H7 (cell line): ENCODE measurements at regions not wholly inside any gene's neighbourhood (a gene's known extent, or its start where the extent isn't known, plus 50 kb on each side); places are given as distances from the start of the nearest gene placed in this dataset.

Source experiments
- DNase-seq: peaks from one replicate; pipeline ENCODE4 v3.0.0; 2012
- H3K27me3 ChIP-seq: 2 replicates; pipeline ENCODE4 v1.6.0; 2011; ENCODE audit warnings: mild to moderate bottlenecking, low read length; ENCODE audit not compliant: control insufficient read depth, insufficient read depth
- H3K36me3 ChIP-seq: replicated peaks from 2 replicates; pipeline ENCODE4 v1.5.1; 2011; ENCODE audit warnings: low read length; ENCODE audit not compliant: control insufficient read depth, insufficient read depth
- H3K4me3 ChIP-seq: 2 replicates; pipeline ENCODE4 v1.5.1; 2011; ENCODE audit warnings: low read depth, mild to moderate bottlenecking, control low read depth, low read length, moderate library complexity; ENCODE audit not compliant: insufficient read depth

DNA sequence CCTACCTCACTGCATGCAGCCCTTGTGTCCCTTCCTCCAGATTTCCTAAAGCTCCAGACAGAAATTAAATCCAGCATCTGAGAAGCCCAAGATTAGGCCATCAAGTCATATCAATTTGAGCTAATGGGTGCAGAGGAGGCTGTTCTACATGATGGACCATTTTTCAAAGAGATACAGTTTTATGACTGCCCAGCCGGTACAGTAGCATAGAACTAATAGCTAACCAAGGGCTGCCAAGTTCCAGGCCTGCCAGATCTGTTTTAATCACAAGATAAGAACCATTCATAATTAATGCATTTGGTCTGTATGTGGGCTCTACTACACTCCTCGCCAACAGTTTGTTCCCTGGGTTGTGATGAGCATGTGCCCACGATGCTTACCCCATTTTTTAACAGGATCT lies 64.9 kb downstream of the PABIR2 start:
- no peak for DNase-seq
- Histone ChIP-seq H3K27me3 (no peaks in the 10 kb centered on the region), H3K36me3 (no peaks in the 10 kb centered on the region), H3K4me3 (no peak overlapping the region)

DNA sequence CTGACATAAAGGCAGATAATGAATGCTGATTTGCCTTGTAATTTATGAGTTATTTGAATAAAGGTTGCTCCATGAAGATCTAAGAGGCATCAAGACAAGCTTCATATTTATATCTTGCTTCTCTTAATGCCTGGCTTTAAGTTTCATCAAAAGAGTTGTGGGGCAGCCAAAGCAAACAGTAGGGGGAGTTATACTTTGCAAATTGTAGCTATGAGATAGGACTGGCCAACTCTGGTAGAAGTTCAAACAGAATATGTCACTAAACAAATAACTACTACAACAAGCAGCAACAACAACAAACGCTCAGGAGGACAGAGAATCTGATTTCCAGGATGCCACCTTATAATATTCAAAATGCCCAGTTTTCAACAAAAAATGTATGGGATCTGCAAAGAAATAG lies 69.1 kb upstream of the PLAC1 start:
- DNase-seq: no peak
- H3K27me3 ChIP-seq: no peaks in the 10 kb centered on the region
- no peaks in the 10 kb centered on the region for H3K36me3 ChIP-seq
- no peak overlapping the region for H3K4me3 ChIP-seq

DNA sequence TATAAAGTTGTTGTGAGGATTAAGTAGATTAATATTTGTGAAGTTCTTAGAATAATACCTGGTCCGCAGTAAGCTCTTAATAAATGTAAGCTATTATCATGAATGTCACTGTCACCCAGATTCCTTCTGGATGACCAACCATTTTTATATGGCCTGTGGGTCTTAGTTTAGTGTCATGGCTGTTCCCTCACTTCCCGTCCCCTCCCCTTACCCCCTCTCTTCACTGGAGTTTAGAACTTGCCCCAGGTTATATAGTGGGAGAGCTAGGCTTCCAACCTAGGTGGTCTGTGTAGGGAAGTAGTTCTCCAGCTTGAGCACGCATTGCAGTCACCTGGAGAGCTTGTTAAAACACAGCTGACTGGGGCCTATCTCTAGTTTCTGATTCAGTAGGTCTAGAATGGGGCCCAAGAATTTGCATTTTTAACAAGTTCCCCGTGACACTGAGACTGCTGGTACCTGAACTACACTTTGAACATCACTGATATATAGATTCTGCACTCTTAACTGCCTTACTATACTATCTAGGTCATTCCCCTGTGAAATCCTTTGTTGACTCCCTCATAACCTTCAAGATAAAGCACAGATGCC lies 66.9 kb upstream of the PLAC1 start:
- no peak for DNase-seq
- Histone ChIP-seq H3K4me3 (no peak overlapping the region), H3K27me3 (no peaks in the 10 kb centered on the region), H3K36me3 (no peaks in the 10 kb centered on the region)

DNA sequence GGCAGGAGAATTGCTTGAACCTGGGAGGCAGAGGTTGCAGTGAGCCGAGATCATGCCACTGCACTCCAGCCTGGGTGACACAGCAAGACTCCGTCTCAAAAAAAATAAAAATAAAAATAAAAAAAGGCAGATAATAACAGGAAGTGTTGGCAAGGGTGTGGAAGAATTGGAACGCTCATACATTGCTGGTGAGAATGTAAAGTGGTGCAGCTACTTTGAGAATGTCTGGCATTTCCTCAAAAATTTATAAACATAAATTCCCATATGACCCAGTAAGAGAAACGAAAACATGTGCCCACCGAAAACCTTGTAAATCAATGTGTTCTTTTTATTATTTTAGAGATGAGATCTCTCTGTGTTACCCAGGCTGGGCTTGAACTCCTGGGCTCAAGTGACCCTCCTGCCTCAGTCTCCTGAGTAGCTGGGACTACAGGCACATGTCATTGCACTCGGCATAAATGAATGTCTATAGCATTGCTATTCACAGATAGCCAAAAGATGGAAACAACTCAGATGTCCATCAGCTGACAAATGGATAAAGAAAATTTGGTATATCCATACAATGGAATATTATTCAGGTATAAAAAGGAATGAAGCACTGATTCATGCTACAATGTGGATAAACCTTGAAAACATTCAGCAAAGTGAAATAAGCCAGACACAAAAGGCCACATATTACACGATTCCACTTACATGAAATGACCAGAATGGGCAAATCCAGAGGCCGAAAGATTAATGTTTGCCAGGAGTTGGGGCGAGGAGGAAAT lies 63.7 kb upstream of the PLAC1 start:
- Histone ChIP-seq H3K27me3 (no peaks in the 10 kb centered on the region), H3K36me3 (no peaks in the 10 kb centered on the region), H3K4me3 (no peak overlapping the region)
- no peak for DNase-seq

DNA sequence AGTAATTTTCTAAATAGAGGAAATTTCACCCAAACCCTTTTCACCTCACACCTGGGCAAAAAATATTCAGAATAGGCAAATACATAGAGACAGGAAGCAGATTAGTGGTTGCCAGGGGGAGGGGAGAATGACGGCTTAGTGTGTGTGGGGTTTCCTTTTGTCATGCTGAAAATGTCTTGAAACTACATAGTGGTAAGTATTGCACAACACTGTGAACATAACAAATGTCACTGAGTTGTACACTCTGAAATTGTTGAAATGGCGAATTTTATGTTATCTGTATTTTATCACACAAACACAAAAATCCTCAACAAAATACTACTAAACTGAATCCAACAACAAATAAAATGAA lies 60.7 kb upstream of the PLAC1 start:
- Histone ChIP-seq H3K27me3 (no peaks in the 10 kb centered on the region), H3K4me3 (no peak overlapping the region), H3K36me3 (no peaks in the 10 kb centered on the region)
- no peak for DNase-seq

DNA sequence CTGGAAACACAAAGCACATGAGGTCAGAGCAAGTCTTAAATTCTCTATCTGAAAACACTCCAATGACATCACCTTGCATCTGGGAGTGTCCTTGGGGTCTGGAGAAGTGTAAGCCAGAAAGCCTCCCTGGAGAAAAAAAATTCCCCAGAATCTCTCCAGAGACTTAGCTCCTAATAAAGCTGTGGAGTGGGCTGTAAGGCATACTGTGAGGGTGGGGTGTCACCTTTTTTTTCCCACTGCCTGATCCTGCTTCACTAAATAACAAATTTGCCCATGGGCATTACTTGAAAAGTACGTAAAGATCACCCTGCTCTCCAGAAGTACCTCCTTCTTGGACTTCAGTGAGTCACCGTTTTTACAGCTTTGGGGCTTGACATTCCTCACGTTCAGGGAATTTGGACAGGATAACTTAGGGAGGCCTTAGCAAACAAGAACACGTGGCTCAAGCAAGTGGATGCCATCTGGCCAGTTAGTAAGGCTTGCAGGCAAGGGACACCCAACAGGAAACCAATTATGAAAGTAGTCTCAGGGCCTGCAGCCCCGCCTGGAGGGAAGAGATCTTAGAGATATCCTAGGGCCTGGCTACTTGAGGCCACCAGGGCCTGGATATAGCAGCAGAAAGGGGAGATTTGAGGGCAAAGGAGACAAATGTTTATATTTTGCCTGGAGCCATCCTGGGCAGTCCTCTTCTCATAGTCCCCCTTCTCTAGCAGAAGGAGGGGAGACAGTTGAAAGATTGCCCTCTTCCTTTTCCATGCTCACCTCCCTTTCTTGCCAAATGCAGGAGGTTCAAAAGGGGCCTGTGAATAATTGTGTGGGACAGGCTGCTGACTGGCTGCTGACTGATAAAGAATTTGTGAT lies 60.1 kb upstream of the PLAC1 start:
- no peaks in the 10 kb centered on the region for H3K36me3 ChIP-seq
- no peak for DNase-seq
- H3K4me3 ChIP-seq: no peak overlapping the region
- H3K27me3 ChIP-seq: no peaks in the 10 kb centered on the region

DNA sequence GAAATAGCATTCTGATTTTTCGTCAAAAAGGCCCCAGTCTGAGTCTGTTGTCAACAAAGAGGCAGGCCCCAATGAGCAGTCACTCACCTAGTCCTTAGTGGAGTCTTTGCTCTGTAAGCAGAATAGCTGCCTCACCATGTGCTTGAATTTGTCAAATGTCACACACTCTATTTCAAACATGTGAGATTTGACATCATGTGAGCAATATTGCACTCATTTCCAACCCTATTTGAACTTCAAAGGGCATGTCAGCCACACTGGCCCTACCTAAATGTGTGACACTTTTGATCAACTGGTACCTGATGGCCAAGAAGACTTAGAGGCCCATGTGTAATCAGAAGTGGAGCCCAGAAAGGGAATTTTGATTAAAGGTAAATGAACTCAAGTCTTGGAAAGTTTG lies 59.4 kb upstream of the PLAC1 start:
- no peaks in the 10 kb centered on the region for H3K27me3 ChIP-seq
- DNase-seq: no peak
- H3K4me3 ChIP-seq: no peak overlapping the region
- H3K36me3 ChIP-seq: no peaks in the 10 kb centered on the region

DNA sequence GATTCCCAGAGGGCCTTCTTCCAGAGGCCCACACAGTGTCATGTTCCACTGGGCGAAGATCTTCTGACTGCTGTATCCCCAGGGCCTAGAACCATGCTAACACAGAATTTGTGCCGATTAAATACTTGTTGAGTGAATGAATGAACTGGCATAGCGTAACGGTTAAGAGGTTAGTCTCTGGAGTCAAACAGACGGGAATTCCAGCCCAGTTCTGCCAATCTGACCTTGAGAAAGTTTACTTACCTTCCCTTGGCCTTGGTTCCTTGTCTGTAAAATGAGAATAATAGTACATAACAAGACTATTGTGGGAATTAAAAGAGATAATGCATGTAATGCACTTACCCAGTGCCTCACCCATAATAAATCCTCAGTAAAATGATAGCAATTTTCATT lies 58.3 kb upstream of the PLAC1 start:
- Histone ChIP-seq H3K4me3 (no peak overlapping the region), H3K27me3 (no peaks in the 10 kb centered on the region), H3K36me3 (no peaks in the 10 kb centered on the region)
- no peak for DNase-seq

DNA sequence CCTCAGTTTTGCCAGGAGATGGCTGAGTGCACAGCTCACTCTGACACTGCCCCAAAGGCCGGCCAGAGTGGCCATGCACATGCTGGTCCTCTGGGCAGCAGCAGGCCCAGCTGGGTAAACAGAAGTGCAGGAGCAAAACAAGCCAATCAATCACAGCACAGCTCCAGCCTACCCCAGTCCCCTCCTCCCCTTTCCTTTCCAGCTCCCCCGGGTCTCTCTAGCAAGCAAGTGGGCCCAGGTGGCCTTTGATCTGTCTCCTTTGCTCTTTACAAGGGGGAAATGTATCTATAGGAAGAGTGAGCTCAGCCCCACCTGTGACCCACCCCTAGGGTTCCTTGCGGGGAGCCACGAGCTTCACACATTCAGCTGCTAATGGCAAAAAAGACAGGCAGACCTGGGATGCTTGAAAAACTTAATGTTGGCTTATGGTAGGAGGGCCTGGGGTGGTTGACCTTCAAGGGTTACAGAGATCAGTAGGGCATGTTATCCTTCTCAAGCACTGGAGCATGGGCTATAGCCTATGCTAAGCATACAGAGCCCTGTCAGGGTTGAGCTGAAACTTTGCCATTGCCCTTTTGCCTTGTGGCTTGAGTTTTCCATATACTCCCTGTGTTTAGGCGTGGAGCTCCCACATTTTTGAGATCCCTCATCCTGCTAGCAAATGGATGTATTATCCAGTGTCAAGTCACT lies 57.8 kb upstream of the PLAC1 start:
- DNase-seq: peak; percentile 40
- no peaks in the 10 kb centered on the region for H3K27me3 ChIP-seq
- no peaks in the 10 kb centered on the region for H3K36me3 ChIP-seq
- no peak overlapping the region for H3K4me3 ChIP-seq

DNA sequence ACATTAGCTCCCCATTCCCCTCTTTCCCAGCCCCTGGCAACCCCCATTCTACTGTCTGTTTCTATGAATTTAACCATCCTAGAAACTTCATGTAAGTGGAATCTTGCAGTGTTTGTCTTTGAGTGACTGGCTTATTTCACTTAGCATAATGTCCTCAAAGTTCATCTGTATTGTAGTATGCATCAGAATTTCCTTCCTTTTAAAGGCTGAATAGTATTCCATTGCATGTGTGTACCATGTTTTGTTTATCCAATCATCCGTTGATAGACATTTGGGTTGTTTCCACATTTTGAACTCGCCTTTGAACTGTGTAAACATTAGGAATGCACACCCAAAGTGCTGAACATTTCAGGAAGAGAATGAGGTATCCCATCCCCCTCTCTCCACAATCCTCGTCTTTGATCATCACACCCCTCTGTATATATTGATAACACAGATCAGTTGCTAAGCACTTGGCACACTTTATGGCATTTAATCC lies 56.4 kb upstream of the PLAC1 start:
- DNase-seq: no peak
- Histone ChIP-seq H3K36me3 (no peaks in the 10 kb centered on the region), H3K4me3 (no peak overlapping the region)

DNA sequence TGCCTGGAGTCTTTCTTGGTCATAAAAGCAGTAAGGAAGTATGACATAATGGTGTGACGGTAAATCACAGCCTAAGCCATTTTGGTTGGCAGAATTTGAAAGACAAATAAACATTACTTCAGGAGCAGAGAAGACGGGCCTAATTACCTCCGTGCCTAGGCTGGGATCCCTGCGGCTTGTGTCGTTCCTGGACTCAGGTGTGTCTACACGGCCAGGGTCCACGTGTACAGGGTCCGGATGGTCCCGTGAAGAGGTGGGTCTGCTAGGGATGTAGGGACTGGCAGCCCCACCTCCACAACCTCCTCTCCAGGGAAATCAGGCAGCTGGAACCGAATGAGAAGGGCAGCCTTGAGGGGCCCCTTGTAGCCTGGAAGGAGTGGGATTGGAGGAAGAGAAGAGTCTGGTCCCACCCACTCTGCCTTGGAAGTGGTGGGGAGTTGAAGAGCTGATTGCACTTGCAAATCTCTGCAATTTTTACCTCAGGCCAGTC lies 55.4 kb upstream of the PLAC1 start:
- no peak overlapping the region for H3K4me3 ChIP-seq
- DNase-seq: peak; percentile 18
- no peaks in the 10 kb centered on the region for H3K36me3 ChIP-seq
- no peaks in the 10 kb centered on the region for H3K27me3 ChIP-seq

More for the DNA sequence above, 56.4 kb upstream of the PLAC1 start:
- no peaks in the 10 kb centered on the region for H3K27me3 ChIP-seq

DNA sequence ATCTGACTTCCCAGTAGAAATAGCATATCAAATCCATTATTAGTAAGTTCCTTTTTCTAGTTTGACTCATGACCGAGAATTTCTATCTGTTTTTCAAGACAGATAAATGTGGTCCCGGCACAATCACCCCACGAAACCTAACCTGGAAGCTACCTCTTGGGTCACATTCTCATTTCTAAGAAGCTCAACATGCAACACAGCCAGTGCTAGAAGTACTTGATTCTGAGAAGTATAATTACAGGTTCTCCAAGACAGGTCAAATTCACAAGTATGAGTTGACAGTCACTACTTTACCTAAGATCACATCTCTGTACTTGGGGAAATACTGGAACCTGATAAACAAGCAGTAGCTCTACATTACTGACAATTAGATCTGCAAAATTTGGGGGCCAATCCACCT lies 54.0 kb upstream of the PLAC1 start:
- DNase-seq: no peak
- H3K4me3 ChIP-seq: no peak overlapping the region
- no peaks in the 10 kb centered on the region for H3K27me3 ChIP-seq
- H3K36me3 ChIP-seq: no peaks in the 10 kb centered on the region

DNA sequence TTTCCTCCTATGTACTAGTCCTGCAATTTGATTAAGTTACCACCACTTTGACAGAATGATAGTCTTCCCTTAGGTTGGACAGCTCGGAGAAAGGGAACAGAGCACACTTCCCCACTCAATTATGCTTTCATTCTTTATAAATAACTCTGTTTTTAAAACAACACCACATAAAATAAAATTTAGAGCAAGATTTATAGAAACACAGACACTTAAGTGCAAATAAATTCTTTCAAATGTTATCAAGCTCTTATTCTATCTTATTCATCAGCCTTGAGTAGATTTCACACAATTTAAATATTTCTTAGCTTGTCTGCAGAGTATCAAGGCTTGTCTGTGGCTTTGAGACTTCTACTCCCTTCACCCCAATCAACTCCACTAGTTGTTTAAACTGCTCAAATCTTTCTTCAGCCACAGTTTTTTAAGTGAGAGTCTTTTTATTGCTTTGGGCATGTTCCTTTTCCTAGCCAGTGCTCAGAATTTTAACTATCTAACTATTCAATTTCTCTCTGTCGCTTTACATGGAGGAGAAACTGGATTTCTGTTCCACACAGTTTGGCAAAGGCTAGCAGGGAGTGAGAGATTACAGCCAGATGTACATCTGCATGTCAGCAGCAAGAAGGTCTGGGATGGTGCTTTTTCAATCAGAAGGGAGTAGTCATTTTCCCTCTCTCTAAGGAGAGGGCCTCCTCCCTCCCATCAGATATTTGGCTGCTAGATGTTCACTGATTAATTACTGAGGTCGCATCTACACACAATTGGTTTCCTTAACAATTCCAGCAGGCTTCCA lies 53.1 kb upstream of the PLAC1 start:
- Histone ChIP-seq H3K4me3 (no peak overlapping the region), H3K27me3 (no peaks in the 10 kb centered on the region), H3K36me3 (no peaks in the 10 kb centered on the region)
- DNase-seq: no peak
